ENCODE measurements at regions not wholly inside any gene's neighbourhood (a gene's known extent, or its start where the extent isn't known, plus 50 kb on each side); places are given as distances from the start of the nearest gene placed in this dataset.
"Not testable (repeated sequence)": the region's sequence is repeated elsewhere in the genome, so short reads cannot be mapped to it uniquely, and the experiment has no call there.

DNA sequence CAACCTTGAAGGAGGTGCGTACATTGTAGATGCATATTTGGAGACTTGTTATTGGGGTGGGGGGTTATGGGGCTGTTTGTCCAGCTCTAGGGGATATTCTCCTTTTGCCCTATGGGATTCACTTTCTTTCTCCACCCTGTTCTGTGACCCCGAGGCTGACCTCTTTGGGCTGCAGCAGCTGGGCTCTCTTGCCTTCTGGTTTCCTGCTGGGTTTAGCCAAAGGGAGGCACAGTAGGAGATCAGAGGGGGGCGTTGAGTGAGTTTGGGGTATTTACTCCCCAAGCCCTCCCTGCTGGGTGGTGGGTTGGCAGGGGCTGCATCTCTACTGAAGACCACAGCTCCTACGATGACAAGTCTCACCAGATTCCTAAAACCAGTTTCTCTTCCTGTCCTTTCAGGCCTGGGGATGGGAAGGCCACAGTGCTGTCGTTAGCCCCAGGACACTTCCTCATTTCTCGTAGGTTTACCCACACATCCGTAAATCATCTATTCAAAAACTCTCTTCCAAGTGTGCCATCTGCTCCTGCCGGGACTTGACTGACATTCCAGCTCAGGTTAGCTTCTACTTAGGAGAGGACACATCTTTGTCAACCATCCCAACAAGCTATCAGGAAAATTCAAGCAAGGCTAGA, 127.1 kb downstream of the TMEM30B start:
- DNase-seq = no peak

GRCh38 chr14:61153431-61153830, 127.7 kb downstream of the TMEM30B start:
- DNase-seq = no peak

DNA sequence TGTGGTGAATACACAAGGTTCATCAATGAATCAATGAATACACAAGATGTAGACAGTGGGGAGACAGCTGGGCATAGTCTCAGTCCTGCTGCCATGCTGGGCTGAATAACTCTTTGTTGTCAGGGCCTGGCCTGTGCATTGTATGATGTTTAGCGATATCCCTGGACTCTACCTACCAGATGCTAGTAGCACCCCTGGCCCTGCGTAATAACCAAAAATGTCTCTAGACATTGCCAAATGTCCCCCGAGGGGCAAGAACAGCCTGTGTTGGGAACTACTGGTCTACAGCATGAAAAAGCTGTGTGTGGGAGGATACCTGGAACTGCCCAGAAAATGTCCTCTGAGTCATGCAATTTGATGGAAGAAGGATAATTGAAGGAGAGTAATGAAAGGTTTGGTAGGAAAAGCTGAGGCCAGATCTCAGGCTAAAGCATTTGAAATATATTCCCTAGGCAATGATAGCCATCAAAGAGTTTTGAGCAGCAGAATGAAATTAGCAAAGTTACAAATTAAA, 128.2 kb downstream of the TMEM30B start:
- no peak for DNase-seq

- no peak for DNase-seq
Observed at GRCh38 chr14:61151251-61151650, 129.9 kb downstream of the TMEM30B start.

GRCh38 chr14:61150851-61151250, 130.3 kb downstream of the TMEM30B start:
- no peak for DNase-seq

DNA sequence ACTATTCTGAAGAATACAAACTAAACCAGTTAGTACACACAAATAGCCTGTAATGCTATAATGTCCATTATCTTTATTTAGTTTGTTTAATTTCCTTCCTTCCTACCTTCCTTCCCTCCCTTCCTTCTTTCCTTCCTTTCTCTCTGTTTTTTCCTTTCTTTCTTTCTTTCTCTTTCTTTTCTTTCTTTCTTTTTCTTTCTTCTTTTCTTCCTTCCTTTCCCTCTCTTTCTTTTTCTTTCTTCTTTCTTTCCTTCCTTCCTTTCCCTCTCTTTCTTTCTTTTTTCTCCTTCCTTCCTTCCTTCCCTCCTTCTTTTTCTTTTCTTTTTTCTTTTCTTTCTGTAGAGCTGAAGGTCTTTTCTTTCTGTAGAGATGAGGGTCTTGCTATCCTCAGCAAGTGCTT, 131.2 kb downstream of the TMEM30B start:
- DNase-seq = no peak

DNA sequence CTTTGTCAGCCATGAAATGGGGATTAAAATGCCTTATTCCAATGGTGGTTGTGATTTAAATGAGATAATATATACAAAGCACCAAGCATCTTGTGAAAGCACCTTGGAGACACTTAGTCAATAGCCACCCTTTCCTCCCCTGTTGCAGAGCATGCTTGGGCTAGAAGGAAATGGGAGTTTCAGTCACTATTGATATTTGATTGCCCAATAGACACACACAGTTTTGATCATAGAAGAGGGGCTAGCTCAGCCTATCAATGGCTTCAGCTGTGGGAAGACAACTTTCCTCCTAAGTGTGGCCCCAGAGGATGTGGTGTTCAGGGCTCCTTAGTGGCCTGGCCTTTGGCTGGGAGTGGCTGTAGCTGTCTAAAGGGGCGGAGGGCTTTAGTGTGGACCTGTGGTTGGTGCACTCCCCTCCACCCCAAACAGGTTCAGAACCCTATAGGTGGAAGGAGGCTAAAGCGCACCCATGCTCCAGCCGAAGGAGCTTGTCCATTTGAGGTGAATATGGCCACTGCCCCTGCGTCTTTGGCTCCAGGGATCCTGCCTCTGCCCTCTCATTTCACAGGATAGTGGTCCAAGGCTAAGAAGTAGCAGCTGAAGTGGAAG, 132.3 kb downstream of the TMEM30B start:
- DNase-seq = no peak

DNA sequence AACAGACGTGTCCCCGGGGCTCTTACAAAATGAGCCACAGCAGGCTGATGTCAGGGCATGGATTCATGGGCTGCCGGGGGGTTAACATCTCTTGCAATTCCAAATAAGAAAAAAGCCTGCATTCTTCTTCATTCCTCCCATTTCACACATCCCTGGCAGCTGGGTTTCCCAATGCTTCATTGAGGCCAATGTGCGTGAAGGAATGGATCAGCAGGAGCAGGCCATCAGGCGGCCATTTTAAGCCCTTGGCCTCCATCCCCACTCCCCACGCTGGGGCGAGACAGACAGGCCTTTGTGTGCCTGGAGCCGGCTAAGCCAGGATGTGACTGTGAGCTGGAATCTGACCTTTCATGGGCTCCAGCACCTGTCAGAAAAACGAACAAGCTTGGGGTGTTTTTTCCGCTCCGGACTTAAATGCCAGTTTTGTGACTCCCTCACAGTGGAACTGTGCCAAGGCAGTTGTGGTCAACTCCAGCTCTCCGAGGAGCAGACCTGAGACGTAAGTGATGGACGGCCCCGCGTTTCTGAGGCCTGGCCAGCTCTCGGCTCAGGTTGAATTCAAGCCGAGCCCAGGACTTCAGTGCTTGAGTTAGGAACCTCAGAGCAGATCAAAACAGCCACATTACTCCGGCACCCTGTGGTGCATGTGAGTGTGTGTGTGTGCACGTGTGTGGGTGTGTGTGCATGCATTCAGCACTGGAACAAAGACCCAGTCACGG, 133.1 kb downstream of the TMEM30B start:
- DNase-seq = no peak

DNA sequence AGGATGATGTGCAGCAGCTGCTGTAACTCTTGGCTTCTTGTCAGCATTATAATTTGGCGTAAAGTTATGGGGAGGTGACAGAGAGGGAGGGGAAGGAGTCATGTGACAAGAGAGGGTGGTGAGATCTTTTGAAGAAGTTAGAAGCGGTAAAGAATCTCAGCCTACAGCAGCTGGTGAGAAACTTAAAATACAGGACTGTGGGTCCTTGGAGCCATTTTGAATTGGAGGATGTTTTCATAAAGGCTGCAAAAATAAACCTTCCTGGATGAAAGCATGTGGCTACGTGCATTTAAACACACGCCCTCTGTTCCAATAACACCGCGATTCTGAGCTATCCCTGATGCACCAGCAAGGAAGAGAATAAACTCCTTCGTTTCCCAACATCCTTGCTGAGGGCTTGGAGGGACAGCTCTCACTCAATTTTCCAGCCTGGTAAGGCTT, 133.7 kb downstream of the TMEM30B start:
- DNase-seq = no peak

DNA sequence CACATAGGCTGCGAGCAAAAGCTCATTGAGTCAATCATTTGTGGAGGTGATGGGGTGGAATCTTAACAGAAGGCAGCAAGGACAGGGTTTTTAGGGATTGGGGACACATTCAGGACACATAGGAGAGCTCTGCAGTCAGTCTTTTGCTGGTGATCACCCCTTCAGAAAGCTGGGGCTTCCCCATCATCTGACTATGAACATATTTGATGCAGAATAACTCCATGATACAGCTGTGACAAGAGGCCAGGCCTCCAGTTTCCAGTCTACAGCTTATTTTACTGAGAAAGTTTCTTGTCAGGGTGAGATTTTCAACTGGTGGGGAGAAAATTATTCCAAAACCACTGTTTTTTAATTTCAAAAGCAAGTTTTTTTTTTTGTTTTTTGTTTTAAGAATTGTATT, 134.2 kb downstream of the TMEM30B start:
- no peak for DNase-seq

DNA sequence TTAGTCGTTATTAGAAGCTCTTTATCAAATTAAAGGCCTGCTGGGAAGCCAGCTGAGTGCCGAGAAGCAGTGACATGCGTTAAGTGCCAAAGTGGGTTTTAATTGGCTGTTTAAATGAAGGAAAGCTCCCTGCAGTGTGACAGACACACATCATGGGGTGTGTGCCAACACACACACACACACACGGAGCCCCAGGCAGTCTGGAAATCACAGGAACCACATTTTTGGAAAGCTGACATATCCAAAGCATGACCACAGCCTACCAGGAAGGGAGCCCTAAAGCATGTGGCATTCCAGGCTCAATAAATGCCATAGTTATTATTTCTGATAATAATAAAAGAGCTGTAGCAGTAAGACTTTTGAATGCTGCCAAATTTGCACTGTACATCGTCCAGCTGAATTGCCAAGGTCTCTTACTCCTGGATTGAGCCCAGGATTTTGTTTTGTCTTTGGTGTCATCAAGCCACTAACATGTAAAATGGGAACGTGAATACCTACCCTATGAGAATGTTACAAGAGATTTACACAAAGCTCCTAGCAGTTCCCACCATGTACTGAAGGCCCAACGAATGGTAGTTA, 135.1 kb downstream of the TMEM30B start:
- no peak for DNase-seq

DNA sequence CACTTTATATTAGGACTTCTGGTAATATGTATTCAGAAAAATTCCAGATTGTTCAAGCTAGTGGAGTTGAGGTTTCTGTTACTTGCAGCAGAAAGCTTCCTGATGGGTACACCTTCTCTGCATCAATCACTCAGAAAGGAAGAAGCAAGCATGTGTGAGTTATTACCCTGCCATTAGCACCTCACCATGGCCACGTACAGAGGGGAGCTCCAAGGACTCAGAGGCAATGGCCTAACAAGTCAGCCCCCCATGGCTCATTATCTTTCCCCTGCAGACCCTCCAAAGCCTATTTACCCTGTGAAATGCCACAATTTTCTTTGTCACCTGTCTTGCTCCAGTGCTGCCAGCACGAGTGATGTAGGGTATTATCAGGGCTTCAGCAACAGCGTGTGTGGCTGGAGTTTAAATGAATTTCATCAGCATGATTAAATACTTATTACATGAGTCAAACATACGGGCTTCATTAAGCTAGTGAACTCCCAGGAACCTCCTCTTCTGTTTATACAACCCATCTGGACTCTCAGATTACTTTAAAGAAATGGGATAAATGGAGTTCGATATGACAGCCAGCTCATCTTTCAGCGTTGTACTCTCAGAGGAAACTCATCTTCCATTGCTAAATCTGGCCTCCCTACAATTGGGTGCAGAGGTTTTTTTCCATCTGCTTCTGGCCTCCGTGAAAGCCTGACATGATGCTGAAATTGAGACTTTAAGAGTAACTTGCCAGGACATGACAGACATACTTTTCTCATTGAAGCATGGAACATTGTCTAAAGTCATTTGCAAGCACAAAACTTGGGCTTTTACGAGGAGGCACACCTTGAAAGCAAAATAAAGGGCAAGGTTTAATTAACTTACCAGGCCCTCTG, 135.9 kb downstream of the TMEM30B start:
- no peak for DNase-seq

- DNase-seq = not testable (repeated sequence)
Observed at GRCh38 chr14:61144117-61145033, 136.8 kb downstream of the TMEM30B start.

DNA sequence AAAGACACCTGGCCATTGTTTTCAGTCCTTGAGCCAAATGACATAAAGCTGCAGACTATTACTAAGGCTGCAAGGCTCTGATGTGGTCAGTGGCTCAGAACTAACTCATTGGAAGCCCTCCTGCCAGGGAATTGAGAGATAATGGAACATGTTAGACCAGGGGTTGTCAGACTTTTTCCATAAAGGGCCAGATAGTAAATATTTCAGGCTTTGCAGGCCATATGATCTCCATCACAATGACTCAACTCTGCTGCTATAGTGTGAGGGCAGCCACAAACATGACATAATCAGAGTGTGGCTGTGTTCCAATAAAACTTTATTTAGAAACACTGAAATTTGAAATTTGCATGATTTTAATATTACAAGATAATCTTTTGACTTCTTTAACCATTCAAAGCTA, 140.3 kb downstream of the TMEM30B start:
- no peak for DNase-seq

DNA sequence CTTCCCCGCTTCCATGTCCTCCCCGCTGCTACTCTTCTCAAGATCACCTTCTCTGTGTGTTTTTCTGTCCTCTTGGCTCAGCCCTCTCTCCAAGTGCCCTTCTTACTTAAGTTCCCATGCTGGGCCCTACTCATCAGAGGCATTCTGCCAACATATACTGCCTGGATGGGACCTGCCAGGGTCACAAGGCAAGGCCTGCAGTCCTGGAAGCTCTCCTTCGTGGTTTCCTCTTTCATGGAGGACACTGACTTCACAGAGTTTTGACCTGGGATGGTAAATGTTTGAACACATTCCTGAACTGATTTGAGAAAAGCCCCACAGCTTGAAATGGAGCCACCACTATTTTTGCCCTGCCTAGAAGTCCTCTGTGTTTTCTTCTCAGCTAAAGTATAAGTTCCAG, 140.9 kb downstream of the TMEM30B start:
- no peak for DNase-seq

DNA sequence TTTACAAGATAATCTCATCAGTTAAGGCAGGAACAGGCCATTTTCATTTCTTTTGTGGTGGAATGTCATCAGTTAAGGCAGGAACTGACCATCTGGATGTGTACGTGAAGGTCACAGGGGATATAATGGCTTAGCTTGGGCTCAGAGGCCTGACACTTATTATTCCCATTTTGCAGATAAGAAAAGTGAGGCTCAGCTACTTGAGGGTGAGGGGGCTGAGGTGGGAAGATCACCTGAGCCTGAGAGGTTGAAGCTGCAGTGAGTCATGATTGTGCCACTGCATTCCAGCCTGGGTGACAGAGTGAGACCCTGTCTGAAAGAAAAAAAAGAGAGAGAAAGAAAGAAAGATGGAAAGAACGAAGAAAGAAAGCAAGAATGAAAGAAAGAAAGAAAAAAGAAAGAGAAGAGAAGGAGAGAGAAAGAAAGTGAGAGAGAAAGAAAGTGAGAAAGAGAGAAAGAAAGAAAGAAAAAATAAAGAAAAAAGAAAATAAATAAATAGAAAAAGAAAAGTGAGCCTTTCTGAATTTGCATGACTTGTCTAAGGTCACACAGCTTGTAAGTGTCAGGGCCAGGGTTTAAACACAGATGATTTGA, 142.0 kb downstream of the TMEM30B start:
- no peak for DNase-seq

DNA sequence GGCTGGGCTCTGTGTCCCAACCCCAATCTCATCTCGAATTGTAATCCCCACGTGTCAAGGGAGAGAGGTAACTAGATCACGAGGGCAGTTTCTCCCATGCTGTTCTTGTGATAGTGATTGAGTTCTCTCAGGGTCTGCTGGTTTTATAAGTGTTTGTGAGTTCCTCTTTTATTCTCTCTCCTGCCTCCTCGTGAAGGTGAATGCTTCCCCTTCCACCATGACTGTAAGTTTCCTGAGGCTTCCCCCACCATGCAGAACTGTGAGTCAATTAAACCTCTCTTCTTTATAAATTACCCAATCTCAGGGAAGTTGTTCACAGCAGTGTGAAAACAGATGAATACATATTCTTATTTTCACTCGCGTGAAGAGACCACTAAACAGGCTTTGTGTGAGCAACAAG, 148.2 kb downstream of the TMEM30B start:
- no peak for DNase-seq

DNA sequence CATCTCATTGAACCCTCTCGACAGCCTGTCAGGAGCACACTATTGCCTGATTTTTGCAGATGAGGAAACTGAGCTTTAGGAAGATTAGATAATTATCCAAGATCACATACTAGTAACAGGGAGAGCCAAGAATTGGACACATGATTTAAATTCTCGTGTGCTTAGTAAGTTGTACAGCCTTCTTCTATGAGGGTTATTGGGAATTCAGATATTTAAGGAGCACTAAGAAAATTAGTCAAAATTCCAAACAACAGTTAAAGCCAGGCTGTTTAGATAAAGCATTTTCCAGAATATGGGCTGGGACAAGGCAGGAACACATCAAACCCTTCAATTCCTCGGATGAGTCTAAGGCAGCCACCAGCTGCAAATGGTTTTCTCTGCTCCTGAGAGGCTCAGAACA, 148.8 kb downstream of the TMEM30B start:
- DNase-seq = no peak

DNA sequence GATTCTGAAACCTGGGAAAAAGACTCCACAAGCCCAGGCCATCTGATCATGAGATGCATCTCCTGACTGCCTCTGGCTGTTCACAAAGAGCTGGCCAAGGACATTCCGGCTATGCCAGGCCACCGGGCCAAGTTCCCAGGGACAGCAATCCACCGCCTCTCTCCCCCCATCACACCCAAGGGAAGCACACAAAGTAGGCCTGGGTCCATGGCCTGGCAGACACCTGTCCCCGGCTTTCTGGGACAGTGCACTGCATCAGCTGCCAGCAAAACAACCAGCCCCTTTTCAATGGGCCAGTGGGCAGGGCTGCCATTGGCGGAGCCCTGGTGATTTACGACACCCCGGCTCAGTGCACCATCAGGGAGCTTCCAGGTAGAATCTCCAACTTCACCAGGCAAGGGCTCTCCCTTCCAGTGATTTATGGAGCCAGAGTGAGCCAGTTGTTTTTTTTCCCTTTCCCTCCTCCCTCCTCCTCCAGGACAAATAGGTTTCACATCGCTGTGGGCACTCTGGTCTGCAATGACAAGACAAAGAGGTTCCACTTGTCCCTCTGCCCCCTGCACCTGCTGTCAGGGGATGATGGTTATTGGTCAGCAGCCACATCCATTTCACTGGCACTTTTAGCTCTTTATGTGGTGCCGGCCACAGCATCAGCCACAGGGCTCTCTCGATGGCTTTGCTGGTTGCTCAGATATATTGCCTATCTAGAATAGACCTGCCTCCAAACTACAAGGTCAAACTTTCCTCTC, 149.6 kb downstream of the SLC38A6 start:
- no peak for DNase-seq

- no peak for DNase-seq
Observed at GRCh38 chr14:61129168-61129745, 148.2 kb downstream of the SLC38A6 start.

Data from activated effector memory CD4-positive, alpha-beta T cell treated with anti-CD3 and anti-CD28 coated beads, Interleukin-2, amount 50 U/mL, for 16 hours (primary cell).